NCI-H1417 treated with DMSO at 0.1 percent for 48 hours (cell line): ENCODE measurements at regions not wholly inside any gene's neighbourhood (a gene's known extent, or its start where the extent isn't known, plus 50 kb on each side); places are given as distances from the start of the nearest gene placed in this dataset.
"Not testable (repeated sequence)": the region's sequence is repeated elsewhere in the genome, so short reads cannot be mapped to it uniquely, and the experiment has no call there.

Source experiments
- DNase-seq: peaks from one replicate; lab custom pipeline; 2025; lab: John Stamatoyannopoulos, UW

GRCh38 chr13:73334445-73334844 lies 275.6 kb downstream of the KLF5 start:
- DNase-seq, result no peak

GRCh38 chr13:73331556-73331955 lies 272.8 kb downstream of the KLF5 start:
- DNase-seq, result no peak

GRCh38 chr13:73329355-73329754 lies 270.6 kb downstream of the KLF5 start:
- no peak for DNase-seq

- no peak for DNase-seq
Measured at GRCh38 chr13:73327579-73327978, 268.8 kb downstream of the KLF5 start.

GRCh38 chr13:73325723-73326558 lies 267.1 kb downstream of the KLF5 start:
- no peak for DNase-seq

DNA sequence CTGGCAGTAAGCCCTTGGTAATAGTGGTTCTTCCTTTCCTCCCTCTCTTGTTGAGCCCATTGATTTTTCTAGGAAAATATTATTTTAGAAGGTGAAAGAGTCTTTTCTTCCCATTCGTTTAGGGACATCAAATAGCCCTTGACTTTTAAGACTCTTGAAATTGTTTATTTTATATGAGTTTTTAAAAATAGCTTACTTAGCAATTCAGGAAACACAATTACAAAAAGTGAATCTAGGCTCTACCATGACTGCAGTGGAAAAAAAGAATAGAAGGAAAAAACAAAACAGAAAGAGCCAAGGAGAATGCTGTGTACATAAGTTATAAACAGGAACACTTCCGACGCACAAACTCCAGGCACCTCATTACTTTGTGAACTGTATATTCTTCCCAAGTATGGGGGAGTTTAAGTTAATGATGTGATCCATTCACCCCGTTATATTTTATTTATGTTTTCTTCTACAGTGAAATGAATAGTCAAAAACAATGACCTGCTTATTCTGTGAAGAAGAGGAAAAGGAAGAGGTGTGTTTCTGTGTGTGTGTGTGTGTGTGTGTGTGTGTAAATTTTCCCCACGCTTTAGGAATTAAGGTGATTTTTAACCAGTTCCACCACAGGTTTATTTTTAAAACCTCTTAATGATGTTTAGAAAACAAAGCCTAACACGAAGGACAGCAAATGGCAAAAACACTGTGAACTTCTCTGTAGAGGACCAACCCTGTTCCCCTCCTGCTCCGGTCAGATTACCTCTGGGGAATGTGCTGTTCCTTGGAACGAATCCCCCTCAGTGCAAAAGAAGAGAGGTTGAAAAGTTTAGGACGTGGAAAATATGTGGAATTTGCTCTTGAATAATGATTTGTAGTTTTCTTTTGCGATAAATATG lies 266.3 kb downstream of the KLF5 start:
- no peak for DNase-seq

- no peak for DNase-seq
Measured at GRCh38 chr13:73323615-73324014, 264.8 kb downstream of the KLF5 start.

- DNase-seq, result no peak
Measured at GRCh38 chr13:73321043-73321442, 262.2 kb downstream of the KLF5 start.

GRCh38 chr13:73317140-73317539 lies 258.3 kb downstream of the KLF5 start:
- DNase-seq, result no peak

GRCh38 chr13:73310366-73310765 lies 251.6 kb downstream of the KLF5 start:
- DNase-seq, result no peak

- DNase-seq, result no peak
Measured at GRCh38 chr13:73307481-73307880, 248.7 kb downstream of the KLF5 start.

DNA sequence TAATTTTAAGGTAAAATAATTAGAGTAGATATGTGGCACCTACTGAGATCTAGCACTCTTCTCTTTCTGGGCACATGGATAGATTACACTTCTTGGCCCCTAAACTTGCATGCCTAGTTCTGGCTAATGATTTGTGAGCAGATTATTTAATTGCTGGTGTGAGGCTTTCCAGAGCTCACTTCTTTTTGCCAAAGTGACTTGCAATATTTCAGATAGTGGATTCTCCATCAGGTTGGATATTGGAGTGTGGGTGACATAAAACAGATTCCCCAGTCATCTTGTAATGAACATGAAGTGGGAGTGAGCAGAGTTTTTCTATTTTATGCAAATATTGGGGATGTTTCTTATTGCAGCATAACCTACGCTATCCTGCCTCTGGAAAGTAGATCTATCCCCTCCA lies 247.9 kb downstream of the KLF5 start:
- no peak for DNase-seq

- DNase-seq, result no peak
Measured at GRCh38 chr13:73304442-73304841, 245.6 kb downstream of the KLF5 start.

DNA sequence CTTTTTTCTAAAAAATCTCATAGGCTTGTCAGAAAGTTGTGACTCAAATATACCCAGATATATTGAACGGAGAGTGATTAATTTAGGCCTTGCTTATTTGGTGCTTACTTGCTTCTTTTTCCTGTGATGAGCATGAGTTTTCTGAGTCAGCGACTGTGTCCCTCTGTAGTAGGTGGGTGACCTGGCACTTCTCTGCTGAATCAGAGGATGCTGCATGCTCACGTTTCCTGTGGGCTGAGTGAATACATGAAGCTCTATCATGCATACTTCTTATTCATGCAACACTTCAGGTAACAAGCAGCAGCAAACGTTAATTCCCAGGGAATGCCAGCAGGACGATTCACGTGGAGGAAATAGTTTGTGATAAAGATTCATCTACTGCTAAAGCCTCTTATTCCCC lies 245.0 kb downstream of the KLF5 start:
- no peak for DNase-seq

DNA sequence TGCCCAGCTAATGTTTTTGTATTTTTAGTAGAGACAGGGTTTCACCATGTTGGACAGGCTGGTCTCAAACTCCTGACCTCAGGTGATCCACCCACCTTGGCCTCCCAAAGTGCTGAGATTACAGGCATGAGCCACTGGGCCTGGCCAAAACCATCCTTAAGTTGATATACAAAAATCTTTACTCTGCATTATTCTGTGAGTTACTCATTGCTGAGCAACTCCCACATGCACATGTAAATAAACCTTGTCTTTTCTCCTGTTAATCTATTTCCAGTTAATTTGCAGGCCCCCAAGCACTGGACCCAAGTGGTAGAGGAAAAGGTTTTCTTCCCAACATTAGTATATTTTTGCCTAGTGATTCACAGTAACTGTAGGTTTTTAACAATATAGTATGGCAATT lies 242.8 kb downstream of the KLF5 start:
- DNase-seq, result not testable (repeated sequence)

GRCh38 chr13:73300718-73301425 lies 242.1 kb downstream of the KLF5 start:
- no peak for DNase-seq

- no peak for DNase-seq
Measured at GRCh38 chr13:73299787-73300186, 241.0 kb downstream of the KLF5 start.

DNA sequence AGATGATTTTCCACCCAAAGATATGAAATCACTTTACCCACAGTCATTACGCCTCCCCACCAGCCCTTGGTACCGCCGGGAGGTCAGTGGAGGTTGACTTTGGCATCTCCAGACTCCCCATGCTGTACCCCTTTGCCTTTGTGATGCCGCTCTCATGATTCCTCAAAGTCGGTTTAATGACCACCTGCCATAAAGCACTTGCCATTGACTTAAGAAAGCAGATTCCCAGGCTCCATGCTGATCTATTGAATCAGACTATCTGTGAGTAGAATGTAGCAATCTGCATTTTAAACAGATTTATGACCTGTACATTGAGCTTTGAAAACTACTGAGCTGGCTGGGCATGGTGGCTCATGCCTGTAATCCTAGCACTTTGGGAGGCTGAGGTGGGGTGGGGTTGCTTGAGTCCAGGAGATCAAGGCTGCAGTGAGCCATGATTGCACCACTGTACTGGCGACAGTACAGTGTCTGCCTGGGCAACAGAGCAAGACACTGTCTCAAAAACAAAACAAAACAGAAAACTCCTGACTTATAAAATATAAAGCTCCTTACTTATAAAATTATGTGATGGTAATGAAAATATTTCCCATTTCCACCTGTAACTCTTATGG lies 235.2 kb downstream of the KLF5 start:
- no peak for DNase-seq

DNA sequence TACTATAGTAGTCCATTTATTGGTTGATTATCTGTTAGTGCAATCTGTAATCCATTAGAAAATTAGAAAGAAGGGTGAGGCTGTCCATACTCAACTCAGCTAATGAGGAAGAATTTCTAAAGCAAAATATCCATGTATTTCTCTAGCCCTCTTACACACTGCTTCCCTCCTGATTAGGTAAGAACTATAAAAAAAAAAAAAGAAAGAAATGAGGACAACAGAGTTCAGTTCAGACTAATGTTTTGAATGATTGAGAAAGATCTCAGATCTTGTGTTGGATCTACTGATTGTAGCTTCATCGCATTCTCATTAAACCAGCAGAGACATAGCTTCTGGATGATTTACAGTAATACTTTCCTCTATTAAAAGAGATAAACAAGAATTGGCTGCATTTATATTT lies 233.3 kb downstream of the KLF5 start:
- DNase-seq, result no peak

DNA sequence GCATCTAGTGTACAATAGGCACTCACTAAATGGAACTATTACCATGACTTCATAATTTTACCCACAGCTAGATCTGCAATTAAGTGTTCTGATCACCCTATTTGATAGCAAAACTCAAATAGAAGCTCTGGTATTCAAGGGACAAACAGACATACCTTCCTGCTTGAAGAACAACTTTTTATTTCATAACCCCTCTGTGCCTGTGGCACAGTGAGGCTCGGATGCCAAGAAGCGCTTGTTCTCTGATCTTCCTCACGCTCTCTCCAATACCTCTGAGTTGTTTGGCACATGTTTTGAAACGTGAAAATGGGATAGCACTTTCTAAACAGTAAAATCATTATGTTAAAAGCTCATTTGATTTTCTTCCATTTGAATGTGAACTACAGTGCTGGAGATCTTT lies 232.0 kb downstream of the KLF5 start:
- DNase-seq, result no peak

DNA sequence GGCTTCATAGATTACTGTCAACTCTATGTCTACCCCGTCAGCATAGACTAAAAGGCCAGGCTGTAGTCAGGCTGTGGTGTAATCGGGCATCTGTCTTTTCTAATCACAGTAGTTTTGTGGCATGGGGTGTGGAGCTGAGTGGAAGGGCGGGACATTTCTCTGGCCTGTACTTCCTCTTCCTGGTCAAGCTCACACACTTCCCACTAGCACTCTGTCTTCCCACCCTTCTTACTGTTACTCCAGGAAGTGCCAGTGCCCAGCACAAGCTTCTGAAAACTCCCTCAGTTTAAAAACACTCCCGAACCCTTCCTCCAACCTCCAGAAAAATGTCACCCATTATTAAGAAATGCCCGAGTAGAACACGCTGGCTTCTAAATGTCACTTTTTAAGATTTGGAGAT lies 229.8 kb downstream of the KLF5 start:
- DNase-seq, result no peak

DNA sequence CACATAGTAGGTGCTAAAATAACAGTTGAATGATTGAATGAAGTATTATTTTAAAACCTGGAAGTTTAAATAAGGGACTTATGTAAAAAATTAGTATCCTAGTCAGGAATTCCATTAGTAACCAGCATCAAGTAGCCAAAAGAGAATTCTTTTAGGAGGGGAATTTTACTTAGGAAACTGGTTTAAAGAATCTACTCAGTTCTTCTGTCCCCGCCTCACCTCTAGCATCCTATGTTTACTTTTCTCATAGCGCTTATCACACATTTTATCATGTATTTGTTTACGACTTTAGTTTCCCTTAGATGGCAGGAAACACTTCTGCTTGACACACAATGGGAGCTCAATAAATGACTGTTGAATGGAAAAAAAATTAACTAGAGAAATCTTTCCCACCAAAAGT lies 229.0 kb downstream of the KLF5 start:
- DNase-seq, result no peak
